H1 (cell line): ENCODE measurements at regions not wholly inside any gene's neighbourhood (a gene's known extent, or its start where the extent isn't known, plus 50 kb on each side); places are given as distances from the start of the nearest gene placed in this dataset.
A peak's percentile ranks its signal among the peaks of the same experiment; 100 is the strongest.

ENCODE experiments used
- CTCF ChIA-PET: fragments of 300-600 bp; sonication (Branson Sonifier 250); formaldehyde crosslinking; loops from one replicate; lab custom pipeline; 2021; ENCODE audit not compliant: partially characterized antibody; lab: Charles Lee
- POLR2A ChIA-PET: fragments of 300-600 bp; sonication (Branson Sonifier 250); formaldehyde crosslinking; loops from one replicate; lab custom pipeline; 2021; ENCODE audit warnings: inconsistent platforms; ENCODE audit not compliant: partially characterized antibody; lab: Charles Lee
- DNase-seq, 2 experiments: peaks; one replicate each; pipeline versions ENCODE4 v3.0.0 to v3.0.0-alpha.2; 2010 to 2022; ENCODE audit warnings: low spot score in 2 of 2, low read depth in 1 of 2, mixed read lengths in 1 of 2
- FAIRE-seq: peaks from 2 replicates; lab custom pipeline; 2011; peaks lifted over from hg19 to GRCh38; lab: Jason Lieb, UNC
- H2AFZ ChIP-seq: 2 replicates; pipeline ENCODE4 v1.8.1; 2012; ENCODE audit warnings: low read length, inconsistent platforms
- H2AK5ac ChIP-seq: 2 replicates; pipeline ENCODE4 v1.6.1; 2013; ENCODE audit warnings: low read depth, low read length
- H2BK120ac ChIP-seq: replicated peaks from 2 replicates; pipeline ENCODE3; 2013; ENCODE audit warnings: low read depth, low read length, inconsistent platforms
- H2BK12ac ChIP-seq: 2 replicates; pipeline ENCODE4 v1.6.1; 2013; ENCODE audit warnings: low read depth, low read length
- H2BK15ac ChIP-seq: 2 replicates; pipeline ENCODE4 v1.6.1; 2013; ENCODE audit warnings: low read length
- H2BK20ac ChIP-seq: 2 replicates; pipeline ENCODE4 v1.6.1; 2013; ENCODE audit warnings: low read length
- H2BK5ac ChIP-seq: 2 replicates; pipeline ENCODE4 v1.6.1; 2013; ENCODE audit warnings: low read depth, low read length
- H3K14ac ChIP-seq: 2 replicates; pipeline ENCODE4 v1.6.1; 2013; ENCODE audit warnings: inconsistent platforms; ENCODE audit not compliant: insufficient read length
- H3K18ac ChIP-seq: 2 replicates; pipeline ENCODE4 v1.6.1; 2013; ENCODE audit warnings: low read length; ENCODE audit errors: extremely low read depth
- H3K23ac ChIP-seq: 2 replicates; pipeline ENCODE4 v1.6.1; 2013; ENCODE audit warnings: inconsistent platforms; ENCODE audit not compliant: insufficient read length
- H3K23me2 ChIP-seq: 2 replicates; pipeline ENCODE4 v1.6.1; 2013; ENCODE audit warnings: low read depth, low read length
- H3K27ac ChIP-seq: 2 replicates; pipeline ENCODE4 v1.6.1; 2011; ENCODE audit warnings: low read depth, low read length, inconsistent platforms
- H3K27me3 ChIP-seq, 4 experiments: replicated peaks in 1 of 4; 1 replicate in 1 of 4; 2 replicates in 3 of 4; pipeline versions ENCODE4 v1.6.1 to v1.8.1; 2011 to 2013; ENCODE audit warnings: low read length in 3 of 4, mild to moderate bottlenecking in 3 of 4, inconsistent platforms in 2 of 4, mixed read lengths in 2 of 4, moderate library complexity in 1 of 4; ENCODE audit not compliant: control insufficient read depth in 3 of 4, insufficient read depth in 3 of 4; ENCODE audit errors: extremely low read depth in 1 of 4
- H3K36me3 ChIP-seq, 4 experiments: 2 replicates each; pipeline versions ENCODE4 v1.6.1 to v1.8.1; 2011 to 2013; ENCODE audit warnings: mild to moderate bottlenecking in 4 of 4, low read length in 3 of 4, moderate library complexity in 2 of 4, control low read depth in 1 of 4, inconsistent platforms in 1 of 4; ENCODE audit not compliant: insufficient read depth in 4 of 4, control insufficient read depth in 2 of 4
- H3K4ac ChIP-seq: replicated peaks from 2 replicates; pipeline ENCODE3; 2013; ENCODE audit warnings: low read length, low read depth, mixed read lengths, inconsistent platforms; ENCODE audit not compliant: insufficient read length
- H3K4me1 ChIP-seq, 4 experiments: replicated peaks in 1 of 4; 1 replicate in 1 of 4; 2 replicates in 3 of 4; pipeline versions ENCODE4 v1.6.1 to v1.8.1; 2011 to 2013; ENCODE audit warnings: low read length in 3 of 4, inconsistent platforms in 2 of 4, mixed read lengths in 1 of 4; ENCODE audit not compliant: insufficient read depth in 4 of 4, control insufficient read depth in 3 of 4
- H3K4me2 ChIP-seq, 2 experiments: 2 replicates each; pipeline versions ENCODE4 v1.6.1 to v1.8.1; 2011 to 2013; ENCODE audit warnings: low read depth in 2 of 2, low read length in 2 of 2, control low read depth in 1 of 2, inconsistent platforms in 1 of 2, mild to moderate bottlenecking in 1 of 2; ENCODE audit not compliant: insufficient read depth in 1 of 2
- H3K4me3 ChIP-seq, 4 experiments: fragments of 200-600, 300-600 bp in 1 of 4; sonication (generic), shearing (Covaris generic), sonication (Bioruptor Twin) in 1 of 4; 2 replicates each; pipeline versions ENCODE4 v1.5.1 to v1.8.1; 2011 to 2016; ENCODE audit warnings: low read length in 4 of 4, low read depth in 3 of 4, control low read depth in 2 of 4, inconsistent platforms in 2 of 4, mild to moderate bottlenecking in 2 of 4, mixed read lengths in 1 of 4, moderate library complexity in 1 of 4; ENCODE audit not compliant: insufficient read depth in 2 of 4; ENCODE audit errors: extremely low read depth in 1 of 4
- H3K56ac ChIP-seq: replicated peaks from 2 replicates; pipeline ENCODE3; 2013; ENCODE audit warnings: low read depth, mild to moderate bottlenecking, mixed read lengths, low read length, inconsistent platforms; ENCODE audit not compliant: insufficient read length
- H3K79me1 ChIP-seq: 2 replicates; pipeline ENCODE4 v1.6.1; 2013; ENCODE audit warnings: low read depth, low read length, control low read depth
- H3K79me2 ChIP-seq, 2 experiments: 2 replicates each; pipeline versions ENCODE4 v1.6.1 to v1.8.1; 2012 to 2013; ENCODE audit warnings: low read length in 2 of 2, mild to moderate bottlenecking in 2 of 2, inconsistent platforms in 1 of 2; ENCODE audit not compliant: insufficient read depth in 2 of 2, control insufficient read depth in 1 of 2
- H3K9ac ChIP-seq, 4 experiments: replicated peaks in 1 of 4; 1 replicate in 1 of 4; 2 replicates in 3 of 4; pipeline versions ENCODE4 v1.6.1 to v1.8.1; 2011 to 2013; ENCODE audit warnings: low read depth in 3 of 4, low read length in 3 of 4, control low read depth in 2 of 4, mild to moderate bottlenecking in 2 of 4, moderate library complexity in 2 of 4, inconsistent platforms in 1 of 4; ENCODE audit errors: extremely low read depth in 1 of 4
- H3K9me3 ChIP-seq, 2 experiments: 2 replicates each; pipeline versions ENCODE4 v1.6.1 to v1.8.1; 2012 to 2013; ENCODE audit warnings: mild to moderate bottlenecking in 2 of 2, moderate library complexity in 2 of 2, control low read depth in 1 of 2, inconsistent platforms in 1 of 2, low read depth in 1 of 2, low read length in 1 of 2, mixed read lengths in 1 of 2; ENCODE audit not compliant: insufficient read depth in 2 of 2
- H4K20me1 ChIP-seq, 2 experiments: replicated peaks in 1 of 2; 2 replicates each; pipeline versions ENCODE3 to v1.8.1; 2011 to 2013; ENCODE audit warnings: inconsistent platforms in 2 of 2, low read length in 2 of 2, mild to moderate bottlenecking in 1 of 2; ENCODE audit not compliant: insufficient read depth in 2 of 2, control insufficient read depth in 1 of 2
- H4K5ac ChIP-seq: 2 replicates; pipeline ENCODE4 v1.6.1; 2013; ENCODE audit warnings: low read length, low read depth, mixed read lengths, inconsistent platforms; ENCODE audit not compliant: insufficient read length
- H4K8ac ChIP-seq: 2 replicates; pipeline ENCODE4 v1.8.0; 2013; ENCODE audit warnings: mild to moderate bottlenecking, moderate library complexity, low read length, inconsistent platforms; ENCODE audit not compliant: insufficient read depth; ENCODE audit errors: extremely low read depth
- H4K91ac ChIP-seq: replicated peaks from 2 replicates; pipeline ENCODE3; 2013; ENCODE audit warnings: low read length, mixed read lengths, inconsistent platforms; ENCODE audit not compliant: insufficient read length
- ASH2L ChIP-seq: fragments of 200-600, 300-600 bp; sonication (generic); IDR thresholded peaks from one replicate; pipeline ENCODE4 v1.7.1; 2017; ENCODE audit warnings: low read length
- BCL11A ChIP-seq, 2 experiments: IDR thresholded peaks; one replicate each; pipeline ENCODE4 v1.6.1; 2011; ENCODE audit warnings: low read depth in 2 of 2, low read length in 2 of 2, mild to moderate bottlenecking in 2 of 2
- FOSL1 ChIP-seq: IDR thresholded peaks from 2 replicates; pipeline ENCODE4 v1.6.1; 2011; ENCODE audit warnings: mild to moderate bottlenecking, low read depth, low read length, moderate library complexity; ENCODE audit not compliant: insufficient read depth
- KDM1A ChIP-seq: fragments of 200-600, 300-600 bp; sonication (generic); IDR thresholded peaks from 2 replicates; pipeline ENCODE4 v1.7.1; 2016; ENCODE audit warnings: mild to moderate bottlenecking, low read length, borderline replicate concordance
- SP1 ChIP-seq: IDR thresholded peaks from 2 replicates; pipeline ENCODE4 v1.6.1; 2011; ENCODE audit warnings: low read depth, low read length
- TAF1 ChIP-seq: IDR thresholded peaks from 2 replicates; pipeline ENCODE4 v1.6.1; 2011; ENCODE audit warnings: mild to moderate bottlenecking, low read depth, low read length
- TAF7 ChIP-seq: optimal IDR thresholded peaks from 2 replicates; pipeline ENCODE3; 2011; ENCODE audit warnings: low read depth, mild to moderate bottlenecking, inconsistent platforms, low read length, moderate library complexity, borderline replicate concordance
- TEAD4 ChIP-seq: IDR thresholded peaks from 2 replicates; pipeline ENCODE4 v1.6.1; 2012; ENCODE audit warnings: low read depth, low read length, inconsistent platforms, mixed read lengths
- WGBS, 2 experiments: shearing (Covaris generic) in 1 of 2; methylation state at CpG; one replicate each; pipeline versions ENCODE4 v1.1.6 to v1.1.7; 2013 to 2015; ENCODE audit warnings: low lambda C conversion rate in 2 of 2, mixed read lengths in 2 of 2, inconsistent platforms in 1 of 2, low coverage in 1 of 2, missing lambda C conversion rate in 1 of 2; ENCODE audit not compliant: insufficient replicate concordance in 2 of 2, insufficient coverage in 1 of 2, insufficient read length in 1 of 2; ENCODE audit errors: extremely low coverage in 1 of 2, missing lambda C conversion rate in 1 of 2; 5-methylcytosine and 5-hydroxymethylcytosine counted together

- Histone ChIP-seq H4K5ac (peak overlapping the region; percentile 100), H4K20me1 (no peaks in the 10 kb centered on the region), H3K79me2 (no peaks in the 10 kb centered on the region), H2AFZ (no peak overlapping the region), H2BK15ac (no peak overlapping the region), H3K23me2 (no peaks in the 10 kb centered on the region), H4K8ac (no peak overlapping the region), H3K27ac (peak overlapping the region; percentile 57; the same call in 1 of the 2 replicates), H4K91ac (peak overlapping the region; percentile 95), H3K9me3 (no peaks in the 10 kb centered on the region), H3K27me3 (no peaks in the 10 kb centered on the region), H2BK12ac (peak overlapping the region; percentile 78; the same call in 1 of the 2 replicates), H3K36me3 (no peaks in the 10 kb centered on the region), H2BK5ac (peak overlapping the region; percentile 94), H3K23ac (no peak overlapping the region), H3K56ac (peak overlapping the region; percentile 62), H3K14ac (no peak overlapping the region), H3K18ac (peak overlapping the region; percentile 53; the same call in 1 of the 2 replicates), H3K4me1 (peaks cover 0 to 27% (median 10%) of the 10 kb centered on the region in 4 experiments; a peak in 3 of 7 replicates), H2BK120ac (peak overlapping the region; percentile 86), H2BK20ac (peak overlapping the region; percentile 83; the same call in 1 of the 2 replicates), H3K9ac (no peak overlapping the region), H3K79me1 (no peaks in the 10 kb centered on the region), H2AK5ac (no peak overlapping the region; the same call in 1 of the 2 replicates), H3K4me3 (peak overlapping the region in 1 of 4 experiments; percentile 45; a peak in 2 of 8 replicates), H3K4me2 (peak overlapping the region; percentile 51 to 56), H3K4ac (peak overlapping the region; percentile 96)
- POLR2A ChIA-PET, result interaction anchor here (0.5 kb wide), 1 partner anchor 1790 kb away, joined by 3 read pairs; no protein-coding TSS in a partner anchor
- 44% methylated on average over 4 of the region's 4 CpGs; no CpG with 5 or more reads in 1 of the 2 experiments for WGBS, 2 experiments
- no peak for DNase-seq
- CTCF ChIA-PET, result interaction anchor here (0.6 to 3.9 kb wide), 5 partner anchors 12 to 177 kb away, joined by 3 to 21 read pairs (median 4); no protein-coding TSS in a partner anchor
- peak; percentile 96 for FAIRE-seq
- TF ChIP-seq TAF1 (no peak), BCL11A (IDR thresholded peaks at IDR 0.05; ENCODE audit: low read depth in 2 of 2, low read length in 2 of 2) (peak in 1 of 2 experiments; percentile 61), FOSL1 (no peak), ASH2L (peak; percentile 69), TEAD4 (peak; percentile 96), SP1 (peak; percentile 86), TAF7 (no peak), KDM1A (no peak)
These were observed 215.2 kb upstream of the CHORDC1 start for GRCh38 chr11:90438069-90438468.
